ENCODE measurements at regions not wholly inside any gene's neighbourhood (a gene's known extent, or its start where the extent isn't known, plus 50 kb on each side); places are given as distances from the start of the nearest gene placed in this dataset.

DNA sequence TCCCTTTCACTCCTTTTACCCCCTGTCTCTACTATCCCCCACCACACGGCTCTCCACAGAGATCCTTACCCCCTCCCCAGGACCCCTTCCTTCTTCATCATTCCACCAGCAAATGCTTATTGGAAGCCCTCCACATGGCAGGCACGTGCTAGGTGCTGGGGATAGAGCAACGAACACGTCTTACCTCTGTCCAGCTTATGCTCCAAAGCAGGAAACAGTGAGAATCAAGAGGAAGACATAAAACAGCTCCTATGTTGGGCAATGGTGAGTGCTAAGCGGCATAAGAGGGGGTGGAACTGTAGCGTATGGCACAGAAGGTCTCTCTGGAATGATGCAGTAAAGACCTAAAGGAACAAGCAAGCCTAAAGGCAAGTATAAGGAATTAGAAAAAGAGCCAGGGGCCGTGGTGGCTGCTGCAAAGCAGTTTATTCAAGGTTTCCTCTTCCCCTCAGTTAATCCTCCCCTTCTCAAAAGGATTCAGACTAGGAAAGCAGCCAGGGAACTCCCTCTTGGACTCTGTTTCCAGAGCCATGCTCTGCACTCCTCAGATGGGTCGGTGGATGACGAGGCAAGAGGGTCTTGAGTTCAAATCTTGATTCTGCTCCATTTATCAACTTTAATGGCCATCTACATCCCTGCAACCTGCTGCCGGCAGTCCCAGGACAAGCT is 289.4 kb downstream of the FOXO1 start:
- DNase-seq, result no peak

DNA sequence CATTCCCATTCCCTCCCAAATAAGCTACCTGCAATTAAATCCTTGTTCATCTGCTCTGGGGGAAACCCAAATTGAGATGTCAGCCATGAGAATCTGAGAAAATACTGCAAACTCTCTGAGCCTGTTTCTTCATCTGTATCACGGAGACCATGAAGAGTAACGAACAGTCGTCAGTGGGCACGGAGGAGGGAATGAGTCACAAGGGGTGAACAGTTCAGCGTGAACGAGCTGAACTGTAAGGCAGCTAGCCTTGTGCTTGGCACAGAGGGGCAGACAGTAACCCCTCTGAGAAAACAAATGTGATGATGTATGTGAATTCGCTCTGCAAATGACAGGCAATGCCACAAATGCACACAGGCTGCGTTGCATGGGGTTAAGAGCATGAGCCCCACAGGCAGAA is 288.7 kb downstream of the FOXO1 start:
- DNase-seq, result no peak

DNA sequence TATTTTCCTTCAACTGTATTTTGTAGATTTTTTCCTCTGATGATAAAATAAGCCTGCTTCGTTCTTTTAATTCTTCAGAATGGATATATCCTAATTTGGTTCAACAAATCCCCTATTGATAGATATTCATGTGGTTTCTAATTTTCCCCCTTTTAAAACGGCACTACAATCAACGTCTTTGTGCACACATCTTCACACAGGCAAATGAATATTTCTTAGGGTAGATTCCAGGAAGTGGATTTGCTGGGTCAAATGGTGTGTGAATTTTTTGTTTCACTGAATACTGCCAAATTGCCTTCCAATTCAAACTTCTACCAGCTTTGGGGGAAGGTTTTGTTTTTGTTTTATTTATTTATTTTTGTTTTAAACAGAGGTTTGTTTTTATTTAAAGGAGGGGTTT is 287.2 kb downstream of the FOXO1 start:
- DNase-seq, result no peak

DNA sequence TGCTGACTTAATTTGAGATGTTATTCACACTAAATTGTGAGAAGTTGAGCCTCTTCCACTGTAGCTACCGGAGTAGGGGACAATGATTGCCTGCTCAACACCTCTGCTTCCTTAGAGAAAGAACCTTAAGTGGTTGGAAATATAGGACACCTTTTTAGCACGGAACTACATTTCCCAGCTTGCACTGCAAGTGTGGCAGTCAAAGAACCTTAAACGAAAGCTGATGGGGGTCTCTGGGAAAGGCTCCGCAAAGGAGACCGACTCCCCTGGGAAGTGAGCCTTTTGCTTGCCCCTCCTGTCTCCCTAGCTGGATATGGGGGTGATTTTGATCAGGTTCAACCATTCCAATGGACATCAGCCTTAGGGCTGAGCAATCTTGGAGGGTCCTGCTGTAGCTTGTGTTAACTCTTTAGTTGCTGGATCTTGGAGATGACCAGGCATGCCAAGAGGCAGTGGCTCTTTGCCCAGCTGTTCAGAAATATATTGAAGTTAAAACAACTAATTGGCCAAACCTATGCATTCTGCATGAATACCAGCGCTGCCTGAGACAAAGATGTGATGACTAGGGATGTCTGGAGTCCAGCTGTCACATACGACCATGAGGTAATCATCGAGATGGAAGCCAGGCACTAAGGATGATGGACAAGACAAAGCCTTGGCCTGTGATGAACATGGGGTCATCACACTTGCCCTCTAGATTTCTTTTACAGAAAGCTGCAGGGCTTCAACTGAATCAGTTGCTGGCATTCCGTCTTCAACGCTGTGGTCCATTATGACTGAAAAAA is 286.5 kb downstream of the FOXO1 start:
- DNase-seq, result no peak

DNA sequence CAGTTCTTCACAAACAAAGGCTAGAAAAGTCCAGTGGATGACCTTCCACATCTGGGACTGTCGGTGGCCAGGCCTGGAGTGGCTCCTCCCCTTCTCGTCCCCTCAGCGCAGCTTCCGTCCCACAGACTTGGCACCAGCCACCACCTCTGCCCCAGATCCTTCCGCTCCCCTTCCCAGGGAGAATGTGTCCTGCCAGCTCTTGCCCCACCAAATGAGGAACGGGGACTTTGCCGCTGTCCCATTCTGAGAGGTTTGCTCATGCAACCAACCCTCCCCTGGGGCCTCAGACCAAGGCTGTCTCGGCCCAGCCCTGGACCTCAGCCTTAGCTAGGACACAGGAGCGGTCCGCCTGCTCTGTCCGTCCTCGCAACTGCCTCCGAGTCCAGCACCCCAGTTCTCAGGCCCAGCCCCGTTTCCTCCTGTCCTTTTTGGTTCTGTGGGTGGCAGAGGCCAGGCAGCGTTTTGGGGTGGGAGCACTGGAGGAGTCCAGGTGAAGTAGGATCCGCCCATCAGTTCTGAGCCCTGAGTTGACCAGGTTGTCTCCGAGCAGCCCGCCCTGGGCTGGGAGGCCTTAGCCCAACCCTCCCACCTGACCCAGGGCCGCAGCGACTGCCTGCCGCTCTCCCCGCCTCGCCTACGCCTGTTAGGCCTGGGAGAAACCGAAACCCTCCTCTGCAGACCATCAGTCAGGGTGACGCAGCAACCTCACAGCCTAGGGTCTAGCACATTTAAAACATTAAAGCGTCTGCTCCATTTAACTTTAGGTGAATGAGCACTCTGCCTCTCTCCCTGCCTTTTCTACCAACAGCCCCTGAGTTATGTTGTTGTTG is 284.3 kb downstream of the FOXO1 start:
- no peak for DNase-seq

DNA sequence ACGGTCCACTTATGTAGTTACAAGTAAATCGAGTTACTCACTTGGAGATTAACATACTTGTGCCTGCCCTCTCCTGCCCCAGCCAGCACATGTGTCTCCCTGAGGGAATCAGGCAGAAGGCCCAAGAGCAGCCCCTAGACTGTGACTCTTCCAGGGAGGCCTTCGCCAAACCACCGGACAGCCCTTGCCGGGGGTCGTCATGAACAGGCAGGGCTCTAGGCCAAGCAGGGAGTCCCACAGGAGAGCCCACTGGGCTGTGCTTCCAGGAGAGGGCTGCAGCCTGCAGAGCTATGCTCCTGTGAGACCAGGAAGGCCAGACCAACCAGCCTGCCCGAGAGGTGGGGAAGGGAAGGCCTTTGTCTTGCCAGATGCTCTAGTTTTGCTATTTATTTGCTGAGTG is 283.3 kb downstream of the FOXO1 start:
- DNase-seq, result no peak

DNA sequence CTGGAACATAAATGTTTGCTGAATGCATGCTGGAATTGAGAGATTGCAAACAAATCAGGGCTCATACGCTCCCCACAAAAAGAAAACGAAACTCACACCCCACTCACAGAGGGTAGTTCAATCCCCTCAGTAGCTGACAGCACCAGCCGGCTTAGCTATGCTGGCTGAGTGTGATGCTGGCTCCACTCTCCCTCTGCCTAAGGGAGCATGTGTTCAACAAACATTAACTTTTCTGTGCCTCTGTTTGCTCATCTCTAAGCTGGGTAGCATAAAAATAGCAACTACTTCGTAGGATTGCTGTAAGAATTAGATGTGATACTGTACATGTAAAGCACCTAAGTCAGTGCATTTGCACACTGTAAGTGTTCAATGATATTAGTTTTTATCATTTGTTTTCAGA is 282.6 kb downstream of the FOXO1 start:
- DNase-seq, result no peak

DNA sequence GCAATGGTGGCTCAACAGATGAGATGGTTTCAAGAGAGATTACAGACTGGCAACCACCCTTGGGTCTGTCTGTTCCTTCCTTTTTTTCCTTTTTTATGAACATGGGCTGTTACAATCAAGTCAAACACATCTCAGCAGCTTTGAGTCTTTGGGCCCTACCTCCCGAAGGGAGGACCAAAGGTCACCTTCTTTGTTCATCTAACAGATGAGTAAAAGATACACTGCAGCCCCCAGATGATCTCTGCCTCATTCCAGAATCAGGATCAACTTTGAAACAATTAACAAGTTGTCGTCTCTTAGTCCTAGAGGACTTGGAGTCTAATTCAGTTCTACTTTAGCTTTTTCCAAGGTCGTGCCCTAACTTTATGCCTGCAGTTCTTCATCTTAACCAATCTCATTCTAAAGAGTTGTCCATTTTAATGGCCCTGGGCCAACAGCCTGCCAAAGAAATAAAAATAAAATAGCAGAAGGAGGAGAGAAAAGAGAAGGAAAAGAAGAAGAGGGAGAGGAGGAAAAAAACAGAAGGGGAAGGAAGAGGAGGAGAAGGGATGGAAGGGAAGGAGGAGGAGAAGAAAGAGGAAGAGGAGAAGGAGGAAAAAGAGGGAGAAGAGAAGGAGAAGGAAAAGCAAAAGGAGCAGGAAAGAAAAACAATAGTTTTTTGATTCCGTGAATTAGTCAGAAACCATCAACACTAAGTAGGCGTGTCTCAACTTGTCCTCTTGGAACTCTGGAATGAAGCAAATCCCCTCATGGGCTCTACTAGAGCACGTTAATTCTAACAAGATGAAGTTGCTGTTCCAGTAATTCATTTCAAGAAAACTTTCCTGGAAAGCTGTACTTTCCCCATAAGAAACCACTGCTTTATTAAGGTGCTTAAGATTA is 281.2 kb downstream of the FOXO1 start:
- DNase-seq, result no peak

DNA sequence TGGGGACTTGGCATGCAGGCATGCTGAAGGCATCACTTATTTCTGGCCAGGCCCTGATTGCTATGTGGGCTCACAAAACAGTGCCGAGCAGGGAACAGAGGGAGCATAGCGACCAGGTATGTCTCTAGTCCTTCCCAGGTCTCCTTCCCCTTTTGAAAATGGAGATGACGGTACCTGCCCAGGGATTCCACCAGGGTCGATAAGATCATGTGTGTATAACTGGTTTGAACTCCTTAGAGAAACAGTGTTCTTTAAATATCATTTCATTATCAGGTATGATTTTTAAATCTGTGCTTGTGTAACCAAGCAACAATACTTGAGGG is 280.6 kb downstream of the FOXO1 start:
- DNase-seq, result no peak

DNA sequence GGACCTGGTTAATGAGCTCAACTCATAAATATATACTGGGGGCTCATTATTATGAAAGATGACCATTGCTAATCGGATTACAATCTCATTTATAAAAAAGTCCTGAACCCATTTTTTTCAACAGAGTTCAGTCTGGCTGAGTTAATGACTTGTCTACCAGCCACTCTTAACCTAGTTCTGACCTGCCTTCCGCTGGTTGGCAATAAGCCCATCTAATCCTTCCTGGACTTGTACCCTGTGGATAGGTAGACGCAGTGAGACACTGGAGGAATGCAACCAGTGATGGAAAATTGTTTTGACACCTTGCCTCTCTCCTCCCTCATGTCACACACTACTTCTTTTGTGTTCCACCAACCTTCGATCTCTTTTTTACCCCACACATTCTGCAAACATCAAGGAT is 279.9 kb downstream of the FOXO1 start:
- no peak for DNase-seq

DNA sequence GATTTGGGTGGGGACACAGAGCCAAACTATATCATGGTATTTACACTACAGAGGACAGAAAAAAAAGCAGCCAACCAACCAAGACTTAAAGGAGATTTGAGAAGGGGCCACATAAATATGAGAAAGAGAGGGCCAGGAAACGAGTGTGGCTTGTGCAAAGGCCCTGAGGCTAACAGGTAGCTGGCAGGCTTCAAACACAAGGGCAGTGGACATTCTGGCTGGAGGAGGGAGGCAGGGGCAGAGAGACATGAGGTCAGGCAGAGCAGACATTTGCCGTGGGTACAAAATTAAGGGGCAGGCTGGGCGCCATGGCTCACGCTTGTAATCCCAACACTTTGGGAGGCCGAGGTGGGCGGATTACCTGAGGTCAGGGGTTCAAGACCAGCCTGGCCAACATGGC is 278.7 kb downstream of the FOXO1 start:
- no peak for DNase-seq

DNA sequence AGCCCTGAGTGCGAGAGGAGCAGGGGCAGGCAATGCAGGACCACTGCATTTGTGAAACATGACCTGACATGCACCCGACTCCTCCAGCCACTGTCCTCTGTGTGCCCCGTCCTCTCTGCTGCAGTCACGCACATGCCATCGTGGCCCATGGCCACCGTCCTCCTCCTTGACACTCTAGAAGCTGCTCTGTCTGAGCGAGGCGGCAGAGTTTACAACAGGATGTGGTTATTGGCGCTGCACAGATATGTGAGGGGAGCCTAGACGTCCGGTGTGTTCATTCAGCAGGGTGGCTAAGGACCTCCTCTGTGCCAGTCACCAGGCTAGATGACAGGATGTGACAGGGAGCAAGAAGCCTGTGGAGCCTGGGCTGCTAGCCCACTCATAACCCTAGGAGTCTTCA is 277.8 kb downstream of the FOXO1 start:
- DNase-seq, result peak; percentile 80

DNA sequence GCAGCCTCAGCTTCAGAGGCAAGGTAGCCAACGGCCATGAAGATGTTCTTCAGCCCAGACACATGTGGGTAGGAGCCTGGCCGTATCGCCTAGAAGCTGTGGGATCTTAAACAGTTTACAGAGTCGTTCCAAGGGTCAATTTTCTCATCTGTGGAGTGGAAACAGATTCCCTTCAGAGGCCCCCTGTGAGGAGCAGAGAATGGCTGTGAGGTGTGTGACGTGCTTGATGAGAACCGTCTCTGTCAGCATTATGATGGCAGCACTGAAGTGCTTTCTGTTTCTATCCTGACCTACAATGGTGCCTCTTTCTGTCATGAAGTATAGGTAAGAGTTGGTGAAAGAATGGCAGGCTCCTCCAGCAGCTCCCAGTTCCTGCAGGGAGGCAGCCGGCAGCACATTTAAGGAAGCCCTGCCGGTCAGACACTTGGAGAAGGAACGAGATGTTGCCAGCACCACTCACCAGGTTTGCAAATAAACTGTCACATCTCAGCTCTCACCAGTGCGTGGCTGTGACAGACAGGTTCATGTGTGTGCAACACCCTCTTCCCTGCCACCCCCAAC is 277.3 kb downstream of the FOXO1 start:
- peak; percentile 27 for DNase-seq

DNA sequence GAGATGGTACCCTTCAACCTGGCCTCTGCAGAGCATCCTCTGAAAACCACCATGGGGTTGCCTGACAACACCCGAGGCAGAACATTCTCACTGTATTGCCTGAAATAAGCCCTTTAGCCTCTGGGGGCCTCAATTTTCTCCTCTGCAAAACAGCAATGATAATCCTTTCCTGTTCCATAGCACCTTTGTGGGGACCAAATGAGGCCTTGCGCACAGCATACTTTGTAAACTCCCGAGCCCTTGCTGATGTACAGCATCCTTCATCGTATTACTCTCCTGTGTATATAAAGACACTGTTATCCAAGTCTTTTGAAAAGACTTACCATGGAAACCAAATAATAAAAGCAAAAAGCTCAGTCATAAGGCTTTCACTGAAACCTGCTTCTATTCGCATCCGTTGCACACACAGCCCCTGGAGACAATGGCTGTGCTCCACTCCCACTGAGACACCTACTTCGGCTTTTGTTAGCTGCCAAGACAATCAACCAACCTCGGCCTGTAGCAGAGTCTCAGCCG is 276.0 kb downstream of the FOXO1 start:
- no peak for DNase-seq

DNA sequence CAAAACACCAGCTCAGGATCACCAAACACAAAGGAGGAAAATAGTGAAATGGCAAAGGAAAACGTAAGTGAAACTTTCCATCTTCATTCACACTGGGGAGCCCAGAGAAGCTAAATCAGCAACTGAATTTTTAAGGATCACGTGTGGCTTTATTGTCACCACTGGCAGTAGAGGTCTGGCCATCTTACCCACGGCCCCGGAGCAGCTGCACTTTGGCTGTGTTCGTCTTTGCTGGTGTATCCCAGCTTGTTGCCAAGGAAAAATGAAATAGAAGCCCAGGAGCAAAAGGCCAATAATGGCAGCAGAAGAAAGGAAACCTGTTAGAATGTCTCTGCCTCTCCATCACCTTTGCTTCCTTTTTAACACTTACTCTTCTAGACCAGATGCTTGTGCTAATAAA is 274.7 kb downstream of the FOXO1 start:
- no peak for DNase-seq

DNA sequence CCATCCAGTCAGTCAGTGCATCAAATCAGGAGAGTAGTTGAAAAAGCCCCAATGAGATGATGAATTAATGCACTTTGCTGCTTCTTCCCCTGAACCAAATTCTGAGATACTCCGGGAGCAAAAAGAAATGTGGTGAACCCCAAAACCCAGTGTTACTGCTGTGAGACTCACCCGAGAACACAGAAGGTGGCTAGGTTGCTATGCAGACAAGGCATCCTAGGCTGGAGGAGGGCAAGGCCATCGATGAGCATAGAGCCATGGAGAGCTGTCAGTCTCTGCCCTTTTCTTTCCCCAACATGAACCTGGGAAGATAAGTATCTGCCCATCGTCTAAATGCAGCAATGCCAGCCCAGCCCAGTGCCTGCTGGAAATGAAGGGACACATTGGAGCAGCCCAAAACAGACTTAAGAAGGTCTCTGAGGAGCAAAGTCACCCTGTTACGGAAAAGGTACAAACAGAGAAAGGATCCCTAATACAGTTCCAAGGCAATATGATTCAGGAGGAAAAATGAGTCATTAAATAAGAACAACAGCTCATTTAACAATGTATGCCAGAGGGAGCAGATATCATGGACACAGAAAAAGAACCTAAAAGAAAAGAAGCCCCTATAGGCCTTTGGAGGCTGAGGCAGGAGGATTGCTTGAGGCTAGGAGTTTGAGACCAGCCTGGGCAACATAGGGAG is 272.0 kb downstream of the FOXO1 start:
- no peak for DNase-seq

DNA sequence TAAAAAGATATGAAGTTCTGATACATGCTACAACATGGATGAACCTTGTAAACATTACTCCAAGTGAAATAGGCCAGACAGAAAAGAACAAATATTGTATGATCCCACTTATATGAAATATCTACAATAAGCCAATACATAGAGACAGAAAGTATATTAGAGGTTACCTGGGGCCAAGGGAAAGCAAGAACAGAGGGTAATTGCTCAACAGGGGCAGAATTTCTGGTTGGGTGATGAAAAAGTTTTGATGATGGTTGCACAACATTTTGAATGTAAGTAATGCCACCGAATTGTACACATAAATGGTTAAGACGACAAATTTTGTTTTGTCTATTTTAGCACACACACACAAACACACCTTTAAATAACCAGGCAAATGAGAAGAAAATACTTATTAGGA is 268.4 kb downstream of the FOXO1 start:
- DNase-seq, result no peak

DNA sequence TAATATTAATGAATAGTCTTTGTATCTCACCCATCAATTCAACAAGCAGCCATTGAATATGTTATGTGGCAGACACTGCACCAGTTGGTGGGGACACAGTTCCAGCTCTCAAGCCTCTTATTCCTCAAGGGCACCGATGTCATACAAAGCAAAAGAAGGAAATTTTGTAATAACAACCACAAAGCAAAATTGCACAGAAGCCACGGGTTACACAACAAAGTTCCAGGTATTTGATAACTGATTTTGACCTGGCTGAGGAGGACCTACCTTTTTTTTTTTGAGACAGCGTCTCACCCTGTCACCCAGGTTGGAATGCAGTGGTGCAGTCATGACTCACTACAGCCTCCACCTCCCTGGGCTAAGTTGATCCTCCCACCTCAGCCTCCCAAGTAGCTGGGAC is 266.7 kb downstream of the FOXO1 start:
- no peak for DNase-seq

DNA sequence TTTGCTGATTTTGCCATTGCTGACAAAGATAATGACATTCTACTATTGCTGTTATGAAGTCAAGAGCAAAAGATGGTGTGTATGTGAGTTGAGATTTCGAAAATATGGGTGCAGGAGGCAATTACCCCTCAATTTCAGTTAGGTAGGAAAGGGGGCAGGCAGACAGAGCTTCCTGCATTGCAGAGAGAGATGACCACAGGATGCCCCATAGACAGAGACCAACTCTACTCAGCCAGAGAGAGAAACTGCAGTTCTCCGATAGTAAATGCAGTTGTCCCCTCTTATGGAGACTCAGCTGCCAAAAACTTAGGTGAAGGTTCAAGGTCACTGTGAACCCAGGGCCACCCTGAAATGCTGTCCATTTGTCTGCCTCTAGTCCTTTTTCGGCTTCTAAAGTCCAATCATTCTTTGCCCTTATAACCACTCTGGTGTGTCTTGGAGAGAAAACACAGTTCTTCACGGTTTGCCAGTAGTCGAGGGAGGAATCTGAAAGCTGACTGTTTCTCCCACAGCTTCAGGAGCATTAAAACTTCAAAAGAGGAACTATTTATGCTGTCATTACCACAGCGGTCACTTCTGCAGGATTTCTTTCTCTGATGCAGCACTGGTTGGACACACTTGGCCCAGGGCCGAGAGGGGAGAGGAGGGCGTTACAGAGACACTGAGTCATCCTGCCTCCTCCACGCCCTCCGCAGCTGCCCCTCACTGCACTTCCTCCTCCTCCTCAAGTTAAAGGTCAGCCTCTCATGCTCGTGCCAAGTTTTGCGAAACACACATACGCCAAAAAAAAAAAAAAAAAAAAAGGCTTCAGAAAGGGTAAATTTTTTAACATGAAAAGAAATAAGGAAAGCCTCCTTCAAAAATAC is 264.3 kb downstream of the FOXO1 start:
- no peak for DNase-seq

DNA sequence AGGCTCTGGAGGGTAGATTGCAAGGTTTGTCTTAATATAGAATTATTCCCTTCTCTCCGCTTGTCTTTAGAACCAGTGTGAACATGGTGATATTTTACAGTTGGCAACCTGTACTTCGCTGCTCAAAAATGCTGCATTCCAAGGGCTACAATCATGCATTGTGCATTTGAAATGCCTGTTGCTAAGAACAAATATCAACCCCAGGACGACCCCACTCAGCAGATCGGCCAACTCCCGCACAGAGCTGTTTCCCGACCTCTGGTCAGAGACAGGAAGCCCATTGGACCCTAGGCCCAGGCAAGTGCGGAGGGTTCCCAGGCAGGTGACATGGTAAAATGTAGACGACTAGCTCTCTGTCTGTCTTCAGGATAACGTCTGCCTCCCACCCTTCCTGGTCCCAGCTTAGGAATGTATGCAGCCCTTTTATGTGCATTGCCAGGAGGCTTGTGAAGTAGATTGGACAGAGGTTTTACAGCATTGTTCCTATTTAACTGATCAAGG is 263.5 kb downstream of the FOXO1 start:
- DNase-seq, result no peak

Measured in activated effector memory CD4-positive, alpha-beta T cell treated with Interleukin-2 at 50 U/mL for 16 hours (primary cell).